GM12878 (cell line): ENCODE measurements at regions not wholly inside any gene's neighbourhood (a gene's known extent, or its start where the extent isn't known, plus 50 kb on each side); places are given as distances from the start of the nearest gene placed in this dataset.

Source experiments
- ATF7 ChIP-seq: fragments of 450-650 bp; IDR thresholded peaks from 2 replicates; pipeline ENCODE4 v1.6.1; 2016; ENCODE audit warnings: low read depth, mild to moderate bottlenecking
- BACH1 ChIP-seq: fragments of 450-650 bp; IDR thresholded peaks from 2 replicates; pipeline ENCODE4 v1.6.1; 2017; ENCODE audit warnings: mild to moderate bottlenecking, borderline replicate concordance
- CHD2 ChIP-seq: IDR thresholded peaks from 2 replicates; pipeline ENCODE4 v1.6.1; 2011; ENCODE audit warnings: low read depth, low read length, improper control_type of control experiment, borderline replicate concordance
- GABPA ChIP-seq: IDR thresholded peaks from 2 replicates; pipeline ENCODE4 v1.6.1; 2014; ENCODE audit warnings: antibody characterized with exemption, low read depth, mild to moderate bottlenecking, inconsistent platforms
- MEF2A ChIP-seq: IDR thresholded peaks from 2 replicates; pipeline ENCODE4 v1.6.1; 2011; ENCODE audit warnings: low read depth, mild to moderate bottlenecking, low read length, moderate library complexity; ENCODE audit not compliant: insufficient read depth
- POLR2A ChIP-seq: IDR thresholded peaks from 2 replicates; pipeline ENCODE4 v1.6.1; 2011; ENCODE audit warnings: low read depth, mild to moderate bottlenecking, low read length
- POLR2AphosphoS5 ChIP-seq: IDR thresholded peaks from 2 replicates; pipeline ENCODE4 v1.6.1; 2011; ENCODE audit warnings: mild to moderate bottlenecking, low read length, inconsistent platforms
- SIN3A ChIP-seq: IDR thresholded peaks from 2 replicates; pipeline ENCODE4 v1.6.1; 2012; ENCODE audit warnings: low read depth, low read length, improper control_type of control experiment
- YBX1 ChIP-seq: fragments of 450-650 bp; IDR thresholded peaks from 2 replicates; pipeline ENCODE4 v1.6.1; 2016; ENCODE audit warnings: antibody characterized with exemption
- TF ChIP-seq, protein P1 (sequence below), 3 experiments: IDR thresholded peaks in 2 of 3; conservative IDR thresholded peaks in 1 of 3; 2 replicates each; pipeline ENCODE4 v1.5.1; 2011; ENCODE audit warnings: low read depth in 3 of 3, low read length in 3 of 3, mild to moderate bottlenecking in 3 of 3, control low read depth in 2 of 3, moderate library complexity in 2 of 3, inconsistent platforms in 1 of 3, mixed read lengths in 1 of 3; ENCODE audit not compliant: control insufficient read depth in 2 of 3, insufficient read depth in 1 of 3; ENCODE audit errors: extremely low read depth in 1 of 3
- TF ChIP-seq, protein P2 (sequence below): IDR thresholded peaks from 2 replicates; pipeline ENCODE4 v1.6.1; 2011; ENCODE audit warnings: low read depth, low read length, improper control_type of control experiment, borderline replicate concordance

DNA sequence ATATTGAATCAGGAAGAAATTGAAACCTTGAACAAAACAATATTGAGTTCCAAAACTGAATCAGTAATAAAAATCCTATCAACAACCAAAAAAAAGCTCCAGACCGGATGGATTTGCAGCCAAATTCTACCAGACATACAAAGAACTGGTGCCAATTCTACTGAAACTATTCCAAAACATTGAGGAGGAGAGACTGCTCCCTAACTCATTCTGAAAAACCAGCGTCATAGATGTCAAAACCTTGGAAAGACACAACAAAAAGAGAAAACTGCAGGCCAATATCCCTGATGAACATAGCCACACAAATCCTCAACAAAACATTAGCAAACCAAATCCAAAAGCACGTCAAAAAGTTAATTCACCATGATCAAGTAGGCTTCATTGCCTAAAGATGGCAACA is 353.8 kb downstream of the TMEM135 start:
- TF ChIP-seq ATF7 (no peak), POLR2AphosphoS5 (no peak), BACH1 (no peak), YBX1 (no peak), GABPA (no peak), SIN3A (no peak), POLR2A (no peak), CHD2 (no peak), MEF2A (no peak)
- TF ChIP-seq, protein P1, sequence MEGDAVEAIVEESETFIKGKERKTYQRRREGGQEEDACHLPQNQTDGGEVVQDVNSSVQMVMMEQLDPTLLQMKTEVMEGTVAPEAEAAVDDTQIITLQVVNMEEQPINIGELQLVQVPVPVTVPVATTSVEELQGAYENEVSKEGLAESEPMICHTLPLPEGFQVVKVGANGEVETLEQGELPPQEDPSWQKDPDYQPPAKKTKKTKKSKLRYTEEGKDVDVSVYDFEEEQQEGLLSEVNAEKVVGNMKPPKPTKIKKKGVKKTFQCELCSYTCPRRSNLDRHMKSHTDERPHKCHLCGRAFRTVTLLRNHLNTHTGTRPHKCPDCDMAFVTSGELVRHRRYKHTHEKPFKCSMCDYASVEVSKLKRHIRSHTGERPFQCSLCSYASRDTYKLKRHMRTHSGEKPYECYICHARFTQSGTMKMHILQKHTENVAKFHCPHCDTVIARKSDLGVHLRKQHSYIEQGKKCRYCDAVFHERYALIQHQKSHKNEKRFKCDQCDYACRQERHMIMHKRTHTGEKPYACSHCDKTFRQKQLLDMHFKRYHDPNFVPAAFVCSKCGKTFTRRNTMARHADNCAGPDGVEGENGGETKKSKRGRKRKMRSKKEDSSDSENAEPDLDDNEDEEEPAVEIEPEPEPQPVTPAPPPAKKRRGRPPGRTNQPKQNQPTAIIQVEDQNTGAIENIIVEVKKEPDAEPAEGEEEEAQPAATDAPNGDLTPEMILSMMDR (IDR thresholded peaks at IDR 0.05 in 2 of 3, conservative IDR thresholded peaks at IDR 0.05 in 1 of 3; ENCODE audit: control insufficient read depth in 2 of 3, extremely low read depth in 1 of 3, insufficient read depth in 1 of 3, low read depth in 3 of 3, low read length in 3 of 3) = no peak
- TF ChIP-seq, protein P2, sequence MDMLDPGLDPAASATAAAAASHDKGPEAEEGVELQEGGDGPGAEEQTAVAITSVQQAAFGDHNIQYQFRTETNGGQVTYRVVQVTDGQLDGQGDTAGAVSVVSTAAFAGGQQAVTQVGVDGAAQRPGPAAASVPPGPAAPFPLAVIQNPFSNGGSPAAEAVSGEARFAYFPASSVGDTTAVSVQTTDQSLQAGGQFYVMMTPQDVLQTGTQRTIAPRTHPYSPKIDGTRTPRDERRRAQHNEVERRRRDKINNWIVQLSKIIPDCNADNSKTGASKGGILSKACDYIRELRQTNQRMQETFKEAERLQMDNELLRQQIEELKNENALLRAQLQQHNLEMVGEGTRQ = no peak
